D721Med (cell line): ENCODE measurements at regions not wholly inside any gene's neighbourhood (a gene's known extent, or its start where the extent isn't known, plus 50 kb on each side); places are given as distances from the start of the nearest gene placed in this dataset.
A peak's percentile ranks its signal among the peaks of the same experiment; 100 is the strongest.

Experiments
- DNase-seq: peaks from one replicate; pipeline ENCODE4 v3.0.0; 2011; ENCODE audit warnings: low spot score; ENCODE audit not compliant: insufficient read length
- FAIRE-seq: peaks from 2 replicates; lab custom pipeline; 2011; peaks lifted over from hg19 to GRCh38; lab: Jason Lieb, UNC
- TF ChIP-seq, protein P1 (sequence below): IDR thresholded peaks from 2 replicates; pipeline ENCODE4 v1.5.1; 2012; ENCODE audit warnings: mild to moderate bottlenecking, control low read depth; ENCODE audit not compliant: insufficient read depth; ENCODE audit errors: missing control alignments

- DNase-seq (no peak), FAIRE-seq (no peak)
- TF ChIP-seq, protein P1, sequence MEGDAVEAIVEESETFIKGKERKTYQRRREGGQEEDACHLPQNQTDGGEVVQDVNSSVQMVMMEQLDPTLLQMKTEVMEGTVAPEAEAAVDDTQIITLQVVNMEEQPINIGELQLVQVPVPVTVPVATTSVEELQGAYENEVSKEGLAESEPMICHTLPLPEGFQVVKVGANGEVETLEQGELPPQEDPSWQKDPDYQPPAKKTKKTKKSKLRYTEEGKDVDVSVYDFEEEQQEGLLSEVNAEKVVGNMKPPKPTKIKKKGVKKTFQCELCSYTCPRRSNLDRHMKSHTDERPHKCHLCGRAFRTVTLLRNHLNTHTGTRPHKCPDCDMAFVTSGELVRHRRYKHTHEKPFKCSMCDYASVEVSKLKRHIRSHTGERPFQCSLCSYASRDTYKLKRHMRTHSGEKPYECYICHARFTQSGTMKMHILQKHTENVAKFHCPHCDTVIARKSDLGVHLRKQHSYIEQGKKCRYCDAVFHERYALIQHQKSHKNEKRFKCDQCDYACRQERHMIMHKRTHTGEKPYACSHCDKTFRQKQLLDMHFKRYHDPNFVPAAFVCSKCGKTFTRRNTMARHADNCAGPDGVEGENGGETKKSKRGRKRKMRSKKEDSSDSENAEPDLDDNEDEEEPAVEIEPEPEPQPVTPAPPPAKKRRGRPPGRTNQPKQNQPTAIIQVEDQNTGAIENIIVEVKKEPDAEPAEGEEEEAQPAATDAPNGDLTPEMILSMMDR = no peak
Observed at GRCh38 chr4:181291615-181292014, 951.6 kb upstream of the TENM3 start.

DNA sequence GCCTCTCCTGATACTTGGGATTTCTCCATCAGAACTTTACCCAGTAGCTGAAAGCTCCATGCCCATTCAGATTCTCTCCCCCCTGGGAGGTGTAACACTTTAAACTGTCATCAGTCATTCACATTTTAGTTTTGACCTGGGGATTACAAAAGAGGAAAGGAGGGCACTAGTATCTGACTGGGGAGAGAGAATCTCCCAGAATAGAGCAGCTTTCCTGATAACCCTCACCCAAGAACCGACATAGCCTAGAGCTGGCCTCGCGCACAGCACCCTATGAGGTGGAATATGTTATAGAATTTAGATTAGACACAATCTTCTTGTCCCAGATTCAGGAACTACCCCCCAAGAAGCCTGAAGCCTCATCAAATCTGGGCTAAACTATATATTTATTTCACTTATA lies 950.2 kb upstream of the TENM3 start:
- no peak for FAIRE-seq
- TF ChIP-seq, protein P1 = no peak
- DNase-seq = no peak

GRCh38 chr4:181293541-181293940 lies 949.7 kb upstream of the TENM3 start:
- DNase-seq (no peak), FAIRE-seq (no peak)
- TF ChIP-seq, protein P1 = no peak

- TF ChIP-seq, protein P1 = no peak
- FAIRE-seq = no peak
- DNase-seq = no peak
Observed at GRCh38 chr4:181294421-181294820, 948.8 kb upstream of the TENM3 start.

GRCh38 chr4:181301735-181302710 lies 941.2 kb upstream of the TENM3 start:
- FAIRE-seq (peak; percentile 87), DNase-seq (peak; percentile 14)
- TF ChIP-seq, protein P1 = peak; percentile 62

DNA sequence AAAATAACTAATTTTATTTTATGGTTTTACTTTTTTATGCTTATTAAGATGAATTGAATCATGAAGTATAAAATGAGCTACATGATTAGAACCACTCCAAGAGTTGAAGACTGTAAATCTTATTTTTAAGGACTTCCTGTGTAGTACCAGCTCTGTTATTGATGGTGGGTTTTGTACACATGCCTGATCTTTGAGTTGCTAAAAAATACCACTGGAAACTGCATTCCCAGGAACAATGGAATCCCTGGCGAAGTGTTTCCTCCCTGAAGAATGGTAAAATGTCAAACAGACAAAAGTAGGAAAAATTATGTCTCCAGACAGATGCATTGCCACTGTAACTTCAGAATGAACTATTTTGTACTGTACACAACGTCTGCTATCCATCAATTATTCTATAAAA lies 935.4 kb upstream of the TENM3 start:
- TF ChIP-seq, protein P1 = no peak
- DNase-seq (no peak), FAIRE-seq (no peak)
